Cardiac fibroblast (primary cell): ENCODE measurements at regions not wholly inside any gene's neighbourhood (a gene's known extent, or its start where the extent isn't known, plus 50 kb on each side); places are given as distances from the start of the nearest gene placed in this dataset.

Experiments
- DNase-seq, 2 donors: peaks; one replicate each; pipeline versions ENCODE4 v3.0.0 to v3.0.0-alpha.2; 2010; ENCODE audit warnings: low read depth in 2 of 2
- H3K4me3 ChIP-seq, 2 donors: replicated peaks in 1 of 2; 1 replicate in 1 of 2; 2 replicates in 1 of 2; pipeline ENCODE4 v1.5.1; 2011; ENCODE audit warnings: low read depth in 2 of 2, low read length in 2 of 2, mild to moderate bottlenecking in 2 of 2, moderate library complexity in 1 of 2
- CTCF ChIP-seq: IDR thresholded peaks from one replicate; pipeline ENCODE4 v1.5.1; 2011; ENCODE audit warnings: low read depth, mild to moderate bottlenecking, low read length, inconsistent platforms

GRCh38 chr11:37409124-37409523, 811.1 kb upstream of the RAG2 start:
- TF ChIP-seq CTCF = no peak
- no peak overlapping the region for H3K4me3 ChIP-seq
- DNase-seq = no peak

GRCh38 chr11:37407461-37407860, 809.4 kb upstream of the RAG2 start:
- H3K4me3 ChIP-seq = no peak overlapping the region

GRCh38 chr11:37406651-37407050, 808.6 kb upstream of the RAG2 start:
- DNase-seq = no peak

More at GRCh38 chr11:37407461-37407860, 809.4 kb upstream of the RAG2 start:
- DNase-seq = no peak
- TF ChIP-seq CTCF = no peak

GRCh38 chr11:37404231-37404630, 806.2 kb upstream of the RAG2 start:
- H3K4me3 ChIP-seq = no peak overlapping the region
- TF ChIP-seq CTCF = no peak
- no peak for DNase-seq

More at GRCh38 chr11:37406651-37407050, 808.6 kb upstream of the RAG2 start:
- TF ChIP-seq CTCF = no peak
- H3K4me3 ChIP-seq = no peak overlapping the region

- DNase-seq = no peak
- TF ChIP-seq CTCF = no peak
- H3K4me3 ChIP-seq = no peak overlapping the region
Measured at GRCh38 chr11:37402663-37403062, 804.6 kb upstream of the RAG2 start.

GRCh38 chr11:37394236-37394870, 796.3 kb upstream of the RAG2 start:
- H3K4me3 ChIP-seq = no peak overlapping the region
- no peak for TF ChIP-seq CTCF
- DNase-seq = peak; percentile 0 to 1

GRCh38 chr11:37391615-37392014, 793.6 kb upstream of the RAG2 start:
- no peak for DNase-seq
- no peak overlapping the region for H3K4me3 ChIP-seq
- TF ChIP-seq CTCF = no peak
